ENCODE measurements at regions not wholly inside any gene's neighbourhood (a gene's known extent, or its start where the extent isn't known, plus 50 kb on each side); places are given as distances from the start of the nearest gene placed in this dataset.

DNA sequence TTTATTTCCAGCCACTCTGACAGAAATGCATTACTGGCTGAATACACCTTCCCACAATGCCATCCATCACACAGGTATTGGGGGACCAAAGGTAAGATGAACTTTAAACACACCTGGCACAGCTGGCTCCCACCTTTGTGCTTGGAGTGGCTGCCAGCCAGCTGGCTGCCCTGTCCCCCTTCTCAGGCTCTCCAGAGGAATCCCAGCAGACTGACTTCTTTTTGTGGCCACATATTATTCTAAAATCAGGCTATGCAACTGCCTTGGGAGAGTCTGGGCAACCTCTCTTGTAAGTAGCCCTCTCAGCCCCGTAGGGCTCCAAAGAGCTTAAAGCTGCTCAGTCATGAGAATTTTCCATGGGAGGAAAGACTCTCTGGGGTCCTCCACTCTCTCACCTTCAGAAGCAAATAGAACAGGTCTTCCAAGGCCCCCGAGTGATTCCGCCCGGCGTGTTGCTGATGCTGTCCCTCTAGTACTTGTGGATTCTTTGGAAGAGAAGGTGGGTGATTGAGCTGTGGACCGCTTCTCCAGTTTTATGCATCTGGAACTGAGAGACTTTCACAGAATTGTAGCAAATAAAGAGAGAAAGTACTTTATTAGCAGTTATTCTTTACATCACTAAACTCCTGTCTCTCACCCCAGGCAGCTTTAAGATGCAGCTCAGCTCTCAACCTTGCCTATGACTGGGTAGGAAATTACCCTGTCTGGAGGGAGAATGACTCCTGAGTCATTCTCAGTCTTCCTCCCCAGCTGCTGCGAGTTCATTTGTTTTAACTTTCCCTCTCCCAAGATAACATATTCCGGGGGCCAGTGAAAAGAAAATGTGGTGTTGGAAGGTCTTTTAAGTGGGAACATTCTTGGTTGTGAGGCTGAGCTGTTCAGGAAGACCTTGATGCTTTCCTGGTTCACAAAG lies 159.4 kb upstream of the PITX1 start (continued):
- TF ChIP-seq, protein P1, sequence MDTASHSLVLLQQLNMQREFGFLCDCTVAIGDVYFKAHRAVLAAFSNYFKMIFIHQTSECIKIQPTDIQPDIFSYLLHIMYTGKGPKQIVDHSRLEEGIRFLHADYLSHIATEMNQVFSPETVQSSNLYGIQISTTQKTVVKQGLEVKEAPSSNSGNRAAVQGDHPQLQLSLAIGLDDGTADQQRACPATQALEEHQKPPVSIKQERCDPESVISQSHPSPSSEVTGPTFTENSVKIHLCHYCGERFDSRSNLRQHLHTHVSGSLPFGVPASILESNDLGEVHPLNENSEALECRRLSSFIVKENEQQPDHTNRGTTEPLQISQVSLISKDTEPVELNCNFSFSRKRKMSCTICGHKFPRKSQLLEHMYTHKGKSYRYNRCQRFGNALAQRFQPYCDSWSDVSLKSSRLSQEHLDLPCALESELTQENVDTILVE (CRISPR knock-in tag; IDR thresholded peaks at IDR 0.05) = no peak

DNA sequence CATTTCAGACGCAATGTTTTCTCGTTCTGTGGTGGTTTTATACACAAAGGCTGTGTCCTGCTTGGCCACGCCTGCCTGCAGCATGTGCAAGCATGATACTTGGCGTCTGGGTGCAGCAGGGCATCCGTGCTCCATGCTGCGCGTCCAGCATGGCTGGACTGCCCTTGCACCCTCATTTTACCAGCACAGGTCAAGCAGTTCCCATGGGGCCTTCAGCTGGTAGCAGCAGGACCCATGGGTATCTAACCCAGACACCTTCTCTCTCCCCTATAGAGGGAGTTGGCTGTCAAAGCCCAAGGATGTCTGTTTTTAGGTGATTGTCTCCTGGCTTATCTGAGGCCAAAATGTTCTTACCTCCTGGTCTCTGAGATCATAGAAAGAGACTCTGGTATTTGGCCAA lies 158.3 kb upstream of the PITX1 start:
- in situ Hi-C loops (cut with HindIII; ENCODE audit: extremely low pct_ligation_motif_present, low pct_unique_long_range_greater_than_20kb) = loop anchor here (5.0 kb wide), 1 partner anchor 270 kb away; no protein-coding TSS in a partner anchor
- Histone ChIP-seq H3K27me3 (ENCODE audit: control insufficient read depth in 1 of 2, insufficient read depth in 2 of 2, low read length in 2 of 2) (no peaks in the 10 kb centered on the region; a peak in 1 of 5 replicates), H3K9me3 (ENCODE audit: low read length) (no peaks in the 10 kb centered on the region), H3K79me2 (ENCODE audit: insufficient read depth, low read length) (no peaks in the 10 kb centered on the region), H4K20me1 (ENCODE audit: insufficient read depth, low read length) (no peaks in the 10 kb centered on the region), H3K36me3 (replicated peaks in 1 of 2; ENCODE audit: control insufficient read depth in 1 of 2, insufficient read depth in 2 of 2, low read length in 2 of 2) (no peaks in the 10 kb centered on the region), H3K4me1 (ENCODE audit: insufficient read depth, low read length) (peaks cover 5% of the 10 kb centered on the region; the same call in 1 of the 2 replicates), H3K4me3 (replicated peaks in 1 of 3; ENCODE audit: insufficient read depth in 1 of 3, low read depth in 2 of 3, low read length in 3 of 3) (no peak overlapping the region), H3K27ac (ENCODE audit: extremely low read length, insufficient read depth, low read length) (no peak overlapping the region), H3K4me2 (ENCODE audit: low read depth, low read length) (no peak overlapping the region), H2AFZ (ENCODE audit: low read length) (no peak overlapping the region), H3K9ac (ENCODE audit: insufficient read depth, low read depth, low read length) (no peak overlapping the region)
- no peak for DNase-seq (ENCODE audit: low spot score)
- ChIA-PET POLR2A (interaction anchor here (1.6 to 2.8 kb wide), 2 partner anchors 36 to 275 kb away, joined by 10 to 15 read pairs; no protein-coding TSS in a partner anchor), CTCF (ENCODE audit: low intra/inter-chr PET ratio, low total read pairs) (no interaction called here)
- no TSS peak for BruUV-seq (replicated peaks)
- WGBS (ENCODE audit: low lambda C conversion rate) = 98% methylated on average over 7 of the region's 7 CpGs
- TF ChIP-seq, protein P2, sequence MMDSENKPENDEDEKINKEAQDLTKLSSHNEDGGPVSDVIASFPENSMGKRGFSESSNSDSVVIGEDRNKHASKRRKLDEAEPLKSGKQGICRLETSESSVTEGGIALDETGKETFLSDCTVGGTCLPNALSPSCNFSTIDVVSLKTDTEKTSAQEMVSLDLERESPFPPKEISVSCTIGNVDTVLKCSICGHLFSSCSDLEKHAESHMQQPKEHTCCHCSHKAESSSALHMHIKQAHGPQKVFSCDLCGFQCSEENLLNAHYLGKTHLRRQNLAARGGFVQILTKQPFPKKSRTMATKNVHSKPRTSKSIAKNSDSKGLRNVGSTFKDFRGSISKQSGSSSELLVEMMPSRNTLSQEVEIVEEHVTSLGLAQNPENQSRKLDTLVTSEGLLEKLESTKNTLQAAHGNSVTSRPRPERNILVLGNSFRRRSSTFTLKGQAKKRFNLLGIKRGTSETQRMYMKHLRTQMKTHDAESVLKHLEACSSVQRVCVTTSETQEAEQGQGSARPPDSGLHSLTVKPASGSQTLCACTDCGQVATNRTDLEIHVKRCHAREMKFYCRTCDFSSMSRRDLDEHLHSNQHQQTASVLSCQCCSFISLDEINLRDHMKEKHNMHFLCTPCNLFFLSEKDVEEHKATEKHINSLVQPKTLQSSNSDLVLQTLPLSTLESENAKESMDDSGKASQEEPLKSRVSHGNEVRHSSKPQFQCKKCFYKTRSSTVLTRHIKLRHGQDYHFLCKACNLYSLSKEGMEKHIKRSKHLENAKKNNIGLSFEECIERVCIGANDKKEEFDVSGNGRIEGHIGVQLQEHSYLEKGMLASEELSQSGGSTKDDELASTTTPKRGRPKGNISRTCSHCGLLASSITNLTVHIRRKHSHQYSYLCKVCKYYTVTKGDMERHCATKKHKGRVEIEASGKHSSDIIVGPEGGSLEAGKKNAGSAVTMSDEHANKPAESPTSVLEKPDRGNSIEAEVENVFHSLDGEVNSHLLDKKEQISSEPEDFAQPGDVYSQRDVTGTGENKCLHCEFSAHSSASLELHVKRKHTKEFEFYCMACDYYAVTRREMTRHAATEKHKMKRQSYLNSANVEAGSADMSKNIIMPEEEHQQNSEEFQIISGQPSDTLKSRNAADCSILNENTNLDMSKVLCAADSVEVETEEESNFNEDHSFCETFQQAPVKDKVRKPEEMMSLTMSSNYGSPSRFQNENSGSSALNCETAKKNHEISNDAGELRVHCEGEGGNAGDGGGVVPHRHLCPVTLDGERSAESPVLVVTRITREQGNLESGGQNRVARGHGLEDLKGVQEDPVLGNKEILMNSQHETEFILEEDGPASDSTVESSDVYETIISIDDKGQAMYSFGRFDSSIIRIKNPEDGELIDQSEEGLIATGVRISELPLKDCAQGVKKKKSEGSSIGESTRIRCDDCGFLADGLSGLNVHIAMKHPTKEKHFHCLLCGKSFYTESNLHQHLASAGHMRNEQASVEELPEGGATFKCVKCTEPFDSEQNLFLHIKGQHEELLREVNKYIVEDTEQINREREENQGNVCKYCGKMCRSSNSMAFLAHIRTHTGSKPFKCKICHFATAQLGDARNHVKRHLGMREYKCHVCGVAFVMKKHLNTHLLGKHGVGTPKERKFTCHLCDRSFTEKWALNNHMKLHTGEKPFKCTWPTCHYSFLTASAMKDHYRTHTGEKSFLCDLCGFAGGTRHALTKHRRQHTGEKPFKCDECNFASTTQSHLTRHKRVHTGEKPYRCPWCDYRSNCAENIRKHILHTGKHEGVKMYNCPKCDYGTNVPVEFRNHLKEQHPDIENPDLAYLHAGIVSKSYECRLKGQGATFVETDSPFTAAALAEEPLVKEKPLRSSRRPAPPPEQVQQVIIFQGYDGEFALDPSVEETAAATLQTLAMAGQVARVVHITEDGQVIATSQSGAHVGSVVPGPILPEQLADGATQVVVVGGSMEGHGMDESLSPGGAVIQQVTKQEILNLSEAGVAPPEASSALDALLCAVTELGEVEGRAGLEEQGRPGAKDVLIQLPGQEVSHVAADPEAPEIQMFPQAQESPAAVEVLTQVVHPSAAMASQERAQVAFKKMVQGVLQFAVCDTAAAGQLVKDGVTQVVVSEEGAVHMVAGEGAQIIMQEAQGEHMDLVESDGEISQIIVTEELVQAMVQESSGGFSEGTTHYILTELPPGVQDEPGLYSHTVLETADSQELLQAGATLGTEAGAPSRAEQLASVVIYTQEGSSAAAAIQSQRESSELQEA (CRISPR knock-in tag; IDR thresholded peaks at IDR 0.05; ENCODE audit: not compliant biosample characterization) = no peak
- TF ChIP-seq GTF3A (CRISPR knock-in tag; conservative IDR thresholded peaks at IDR 0.05) = no peak
- TF ChIP-seq EEA1 (CRISPR knock-in tag; IDR thresholded peaks at IDR 0.05; ENCODE audit: borderline replicate concordance) = no peak
- TF ChIP-seq FOXA1 (IDR thresholded peaks at IDR 0.05) = no peak
- no peak for TF ChIP-seq FOXA1 (CRISPR knock-in tag; IDR thresholded peaks at IDR 0.05)
- TF ChIP-seq ATRX (CRISPR knock-in tag; IDR thresholded peaks at IDR 0.05; ENCODE audit: borderline replicate concordance) = no peak
- TF ChIP-seq, protein P3, sequence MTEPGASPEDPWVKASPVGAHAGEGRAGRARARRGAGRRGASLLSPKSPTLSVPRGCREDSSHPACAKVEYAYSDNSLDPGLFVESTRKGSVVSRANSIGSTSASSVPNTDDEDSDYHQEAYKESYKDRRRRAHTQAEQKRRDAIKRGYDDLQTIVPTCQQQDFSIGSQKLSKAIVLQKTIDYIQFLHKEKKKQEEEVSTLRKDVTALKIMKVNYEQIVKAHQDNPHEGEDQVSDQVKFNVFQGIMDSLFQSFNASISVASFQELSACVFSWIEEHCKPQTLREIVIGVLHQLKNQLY (CRISPR knock-in tag; IDR thresholded peaks at IDR 0.05) = no peak
- no peak for TF ChIP-seq TEAD3 (CRISPR knock-in tag; optimal IDR thresholded peaks at IDR 0.05; ENCODE audit: borderline replicate concordance)
- TF ChIP-seq HNRNPK (IDR thresholded peaks at IDR 0.05; ENCODE audit: low read depth, low read length, poor library complexity, severe bottlenecking) = no peak
- TF ChIP-seq KLF6 (CRISPR knock-in tag; IDR thresholded peaks at IDR 0.05) = no peak
- TF ChIP-seq REXO4 (CRISPR knock-in tag; IDR thresholded peaks at IDR 0.05; ENCODE audit: borderline replicate concordance) = no peak
- intact Hi-C loops (cut with micrococcal nuclease; ENCODE audit: unreplicated experiment) = loop anchor here (5.0 kb wide), 2 partner anchors 160 to 180 kb away; partner anchors contain the start of gene PITX1
- ATAC-seq = no peak
- no peak for FAIRE-seq

All from HepG2 (cell line).